22Rv1 (cell line): ENCODE measurements at regions not wholly inside any gene's neighbourhood (a gene's known extent, or its start where the extent isn't known, plus 50 kb on each side); places are given as distances from the start of the nearest gene placed in this dataset.

Source experiments
- ZFX ChIP-seq: fragments of 450-650 bp; IDR thresholded peaks from 2 replicates; pipeline ENCODE4 v1.6.1; 2017; ENCODE audit warnings: antibody characterized with exemption, borderline replicate concordance
- TF ChIP-seq, protein P1 (sequence below): fragments of 450-650 bp; IDR thresholded peaks from 2 replicates; pipeline ENCODE4 v1.5.1; 2017; ENCODE audit warnings: mild to moderate bottlenecking

DNA sequence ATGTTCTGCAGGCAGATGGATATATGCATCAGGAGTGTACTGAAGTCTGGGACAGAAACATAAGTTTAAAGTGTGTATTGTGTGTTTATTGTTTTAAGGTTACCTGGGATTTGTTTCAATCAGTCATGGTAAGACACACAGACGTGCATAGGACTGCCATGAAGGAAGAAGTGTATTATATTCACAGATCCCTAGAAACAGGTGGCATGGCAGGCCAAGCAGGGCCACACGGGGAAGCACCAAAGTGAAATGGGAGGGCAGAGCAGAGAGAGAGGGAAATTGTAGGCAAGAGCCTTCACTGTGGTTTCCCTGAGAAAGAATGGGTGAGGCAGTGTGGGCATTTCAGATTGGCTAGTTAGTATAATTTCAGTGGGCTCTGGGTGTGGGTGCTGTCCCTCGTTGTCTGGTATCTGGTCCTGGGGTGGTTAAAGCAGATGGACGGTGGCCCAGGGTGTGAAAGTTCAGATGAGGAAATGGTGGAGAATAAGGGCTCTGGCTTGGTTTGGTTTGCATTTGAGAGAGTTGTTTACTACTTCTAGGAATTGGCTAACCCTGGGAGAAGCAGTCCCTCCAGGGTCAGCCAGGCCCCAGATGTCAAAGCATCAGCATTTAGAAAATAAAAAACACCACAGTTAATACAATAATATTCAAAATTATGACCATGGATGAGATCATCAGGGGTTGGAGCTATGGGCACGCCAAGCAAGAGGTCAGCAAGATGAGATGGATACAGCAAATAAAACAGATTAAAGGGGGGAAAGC lies 160.0 kb downstream of the LRRC30 start:
- TF ChIP-seq, protein P1, sequence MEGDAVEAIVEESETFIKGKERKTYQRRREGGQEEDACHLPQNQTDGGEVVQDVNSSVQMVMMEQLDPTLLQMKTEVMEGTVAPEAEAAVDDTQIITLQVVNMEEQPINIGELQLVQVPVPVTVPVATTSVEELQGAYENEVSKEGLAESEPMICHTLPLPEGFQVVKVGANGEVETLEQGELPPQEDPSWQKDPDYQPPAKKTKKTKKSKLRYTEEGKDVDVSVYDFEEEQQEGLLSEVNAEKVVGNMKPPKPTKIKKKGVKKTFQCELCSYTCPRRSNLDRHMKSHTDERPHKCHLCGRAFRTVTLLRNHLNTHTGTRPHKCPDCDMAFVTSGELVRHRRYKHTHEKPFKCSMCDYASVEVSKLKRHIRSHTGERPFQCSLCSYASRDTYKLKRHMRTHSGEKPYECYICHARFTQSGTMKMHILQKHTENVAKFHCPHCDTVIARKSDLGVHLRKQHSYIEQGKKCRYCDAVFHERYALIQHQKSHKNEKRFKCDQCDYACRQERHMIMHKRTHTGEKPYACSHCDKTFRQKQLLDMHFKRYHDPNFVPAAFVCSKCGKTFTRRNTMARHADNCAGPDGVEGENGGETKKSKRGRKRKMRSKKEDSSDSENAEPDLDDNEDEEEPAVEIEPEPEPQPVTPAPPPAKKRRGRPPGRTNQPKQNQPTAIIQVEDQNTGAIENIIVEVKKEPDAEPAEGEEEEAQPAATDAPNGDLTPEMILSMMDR = no peak
- no peak for TF ChIP-seq ZFX
